GM10248 (cell line): ENCODE measurements at regions not wholly inside any gene's neighbourhood (a gene's known extent, or its start where the extent isn't known, plus 50 kb on each side); places are given as distances from the start of the nearest gene placed in this dataset.

ENCODE experiments used
- CTCF ChIA-PET: fragments of 300-600 bp; sonication (Branson Sonifier 250); formaldehyde crosslinking; extraction: SDS; loops from one replicate; lab custom pipeline; 2021; ENCODE audit warnings: antibody characterized with exemption; lab: Yijun Ruan, JAX
- POLR2A ChIA-PET: fragments of 350-650 bp; sonication (Branson Sonifier 250); formaldehyde crosslinking; extraction: SDS; loops from one replicate; lab custom pipeline; 2020; ENCODE audit warnings: antibody characterized with exemption; lab: Yijun Ruan, JAX
- DNase-seq: peaks from one replicate; pipeline ENCODE4 v3.0.0; 2012; ENCODE audit errors: extremely low spot score
- TF ChIP-seq, protein P1 (sequence below): IDR thresholded peaks from 2 replicates; pipeline ENCODE4 v1.5.1; 2012; ENCODE audit warnings: mild to moderate bottlenecking, low read depth; ENCODE audit errors: extremely low read depth, missing control alignments, control extremely low read depth

- POLR2A ChIA-PET: no interaction called here
- CTCF ChIA-PET: interaction anchor here (1.1 kb wide), 1 partner anchor 46 kb away, joined by 4 read pairs; no protein-coding TSS in a partner anchor
- TF ChIP-seq, protein P1, sequence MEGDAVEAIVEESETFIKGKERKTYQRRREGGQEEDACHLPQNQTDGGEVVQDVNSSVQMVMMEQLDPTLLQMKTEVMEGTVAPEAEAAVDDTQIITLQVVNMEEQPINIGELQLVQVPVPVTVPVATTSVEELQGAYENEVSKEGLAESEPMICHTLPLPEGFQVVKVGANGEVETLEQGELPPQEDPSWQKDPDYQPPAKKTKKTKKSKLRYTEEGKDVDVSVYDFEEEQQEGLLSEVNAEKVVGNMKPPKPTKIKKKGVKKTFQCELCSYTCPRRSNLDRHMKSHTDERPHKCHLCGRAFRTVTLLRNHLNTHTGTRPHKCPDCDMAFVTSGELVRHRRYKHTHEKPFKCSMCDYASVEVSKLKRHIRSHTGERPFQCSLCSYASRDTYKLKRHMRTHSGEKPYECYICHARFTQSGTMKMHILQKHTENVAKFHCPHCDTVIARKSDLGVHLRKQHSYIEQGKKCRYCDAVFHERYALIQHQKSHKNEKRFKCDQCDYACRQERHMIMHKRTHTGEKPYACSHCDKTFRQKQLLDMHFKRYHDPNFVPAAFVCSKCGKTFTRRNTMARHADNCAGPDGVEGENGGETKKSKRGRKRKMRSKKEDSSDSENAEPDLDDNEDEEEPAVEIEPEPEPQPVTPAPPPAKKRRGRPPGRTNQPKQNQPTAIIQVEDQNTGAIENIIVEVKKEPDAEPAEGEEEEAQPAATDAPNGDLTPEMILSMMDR: no peak
- no peak for DNase-seq
These were observed 275.2 kb downstream of the TRIML1 start for GRCh38 chr4:188414441-188414840.

- DNase-seq: no peak
- ChIA-PET CTCF (no interaction called here), POLR2A (no interaction called here)
- TF ChIP-seq, protein P1: no peak
These were observed 277.9 kb downstream of the TRIML1 start for GRCh38 chr4:188417181-188417580.

- ChIA-PET CTCF (interaction anchor here (1.0 kb wide), 1 partner anchor 637 kb away, joined by 3 read pairs; no protein-coding TSS in a partner anchor), POLR2A (no interaction called here)
- TF ChIP-seq, protein P1: no peak
- no peak for DNase-seq
These were observed 283.8 kb downstream of the TRIML1 start for GRCh38 chr4:188423039-188423438.

DNA sequence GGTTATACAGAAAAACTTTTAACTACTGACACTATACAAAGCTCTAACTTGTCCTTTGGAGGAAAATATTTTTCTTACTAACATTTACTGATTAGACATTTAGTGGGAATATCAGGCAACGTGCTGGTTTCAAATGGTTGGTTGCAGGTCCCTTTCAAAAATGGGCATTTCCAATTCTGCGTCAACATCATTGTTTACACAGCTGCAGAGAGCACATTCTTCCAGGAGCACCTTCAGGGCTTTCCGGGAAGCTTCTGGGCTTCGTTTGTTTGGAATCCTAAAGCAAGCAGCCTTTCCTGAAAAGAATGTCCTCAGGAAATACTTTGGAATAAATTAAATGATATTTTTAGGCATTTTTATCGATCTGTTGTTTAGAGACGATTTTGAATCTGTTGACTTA is 289.7 kb downstream of the TRIML1 start:
- DNase-seq: no peak
- TF ChIP-seq, protein P1: no peak
- ChIA-PET POLR2A (no interaction called here), CTCF (no interaction called here)

DNA sequence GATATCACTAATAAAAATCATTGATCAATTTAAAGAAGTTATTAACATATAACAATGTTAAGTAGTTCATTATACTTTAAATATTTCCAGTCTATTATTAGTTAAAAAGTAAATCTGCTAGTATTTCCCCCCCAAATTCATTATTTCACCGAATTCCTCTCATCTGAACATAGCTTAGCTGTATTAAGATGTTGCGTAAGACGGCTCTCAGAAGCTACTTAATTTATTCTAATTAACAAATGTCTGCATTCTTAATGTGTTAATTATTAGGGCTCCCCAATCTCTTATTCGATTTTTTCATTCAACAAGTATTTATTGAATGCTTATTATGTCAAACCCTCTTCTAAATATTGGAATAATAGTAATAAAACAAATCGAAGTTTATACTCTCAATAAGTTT is 290.7 kb downstream of the TRIML1 start:
- ChIA-PET CTCF (no interaction called here), POLR2A (no interaction called here)
- DNase-seq: no peak
- TF ChIP-seq, protein P1: no peak

DNA sequence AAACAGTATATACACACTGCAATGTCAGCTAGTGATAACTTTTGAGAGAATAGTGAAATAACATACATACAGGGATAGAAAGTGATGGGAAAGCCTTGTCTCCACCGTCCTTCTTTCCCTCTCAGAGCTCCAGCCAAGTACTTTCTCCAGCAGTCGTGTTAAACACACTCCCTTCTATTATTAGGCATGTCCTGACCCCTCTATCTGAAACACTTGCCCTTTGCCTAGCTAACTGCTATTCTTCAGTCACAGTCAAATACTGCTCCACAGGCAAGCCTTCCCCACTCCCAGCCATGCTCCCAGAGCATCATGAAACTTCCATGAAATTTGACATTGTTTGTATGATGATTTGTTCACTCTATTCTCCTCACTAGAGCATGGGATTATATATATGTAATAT is 291.1 kb downstream of the TRIML1 start:
- no peak for DNase-seq
- TF ChIP-seq, protein P1: no peak
- POLR2A ChIA-PET: no interaction called here
- CTCF ChIA-PET: no interaction called here

DNA sequence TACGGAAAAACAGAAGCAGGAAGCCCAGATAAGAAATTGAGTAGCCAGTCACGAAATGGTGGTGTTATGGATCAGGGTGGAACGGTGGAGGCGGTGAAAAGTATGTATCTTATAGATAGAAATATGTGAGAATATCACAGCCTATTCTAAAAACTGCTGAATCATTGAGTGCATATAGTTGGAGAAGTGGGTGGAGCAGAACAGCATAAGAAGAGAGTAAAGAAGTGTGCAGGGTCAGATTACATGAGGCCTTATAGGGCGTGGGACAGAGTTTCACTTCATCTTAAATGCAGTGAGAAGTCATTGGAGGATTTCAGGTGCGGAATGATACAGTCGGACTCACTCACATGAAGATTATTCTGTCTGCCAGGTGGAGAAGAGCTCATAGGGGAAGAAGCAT is 293.1 kb downstream of the TRIML1 start:
- ChIA-PET CTCF (no interaction called here), POLR2A (no interaction called here)
- DNase-seq: no peak
- TF ChIP-seq, protein P1: no peak
